Gastroesophageal sphincter (tissue), 4 donors: ENCODE measurements at regions not wholly inside any gene's neighbourhood (a gene's known extent, or its start where the extent isn't known, plus 50 kb on each side); places are given as distances from the start of the nearest gene placed in this dataset.

ENCODE experiments used
- small RNA-seq, 4 donors: library from RNA; depleted of rRNA; stranded (forward); fragments of <200 nt; gene quantifications; one replicate each; pipeline ENCODE3, GENCODE V24; 2016

Small RNA genes in the stretch of these regions (small RNA-seq; reads per million reads assigned to genes)
- gene MIR4436B2, result 0 reads per million in 4 donors
